ENCODE measurements at regions not wholly inside any gene's neighbourhood (a gene's known extent, or its start where the extent isn't known, plus 50 kb on each side); places are given as distances from the start of the nearest gene placed in this dataset.

- Histone ChIP-seq H2AFZ (ENCODE audit: control insufficient read depth, low read depth, low read length) (no peak overlapping the region), H4K20me1 (ENCODE audit: control insufficient read depth, insufficient read depth) (no peaks in the 10 kb centered on the region), H3K27me3 (replicated peaks in 1 of 2; ENCODE audit: control insufficient read depth in 2 of 2, insufficient read depth in 2 of 2, low read length in 1 of 2) (no peaks in the 10 kb centered on the region), H3K79me2 (ENCODE audit: control insufficient read depth, insufficient read depth, low read length) (no peaks in the 10 kb centered on the region), H3K9ac (ENCODE audit: control insufficient read depth, insufficient read depth, low read length) (no peak overlapping the region), H3K4me1 (ENCODE audit: control insufficient read depth, insufficient read depth, low read length) (no peaks in the 10 kb centered on the region), H3K27ac (ENCODE audit: control insufficient read depth, insufficient read depth) (no peak overlapping the region), H3K36me3 (ENCODE audit: control insufficient read depth in 2 of 2, insufficient read depth in 2 of 2, low read length in 1 of 2) (no peaks in the 10 kb centered on the region), H3K9me3 (replicated peaks; ENCODE audit: control insufficient read depth, insufficient read depth, low read length) (peaks cover 5% of the 10 kb centered on the region), H3K4me2 (ENCODE audit: control insufficient read depth, insufficient read depth) (no peak overlapping the region), H3K4me3 (no peak overlapping the region)
- ChIA-PET RAD21 (ENCODE audit: unreplicated experiment) (no interaction called here), CTCF (interaction anchor here (1.0 kb wide), 1 partner anchor 165 kb away, joined by 3 read pairs; no protein-coding TSS in a partner anchor), POLR2A (no interaction called here), SMC1A (ENCODE audit: uncharacterized antibody, unreplicated experiment) (no interaction called here)
- 28% methylated on average over 5 of the region's 5 CpGs for WGBS (ENCODE audit: insufficient coverage, insufficient replicate concordance, low lambda C conversion rate, missing lambda C conversion rate)
- TF ChIP-seq SPI1 (IDR thresholded peaks at IDR 0.05; ENCODE audit: borderline replicate concordance, insufficient read depth, low read depth, low read length) (peak; percentile 57; the same call in 1 of the 2 replicates), SIX5 (IDR thresholded peaks at IDR 0.05; ENCODE audit: low read depth, low read length, severe bottlenecking) (no peak)
- ATAC-seq = no peak
- no TSS peak for BruUV-seq (replicated peaks)
- no peak for FAIRE-seq
- DNase-seq (ENCODE audit: low read depth, low spot score) = no peak
- in situ Hi-C loops (cut with MboI) = no loop called here
- intact Hi-C loops (cut with micrococcal nuclease; ENCODE audit: unreplicated experiment) = no loop called here
Observed at GRCh38 chr2:41922177-41922576, 125.6 kb upstream of the PKDCC start.

- in situ Hi-C loops (cut with MboI) (no loop called here), intact Hi-C loops (cut with micrococcal nuclease; ENCODE audit: unreplicated experiment) (no loop called here)
- ChIA-PET RAD21 (ENCODE audit: unreplicated experiment) (no interaction called here), SMC1A (ENCODE audit: uncharacterized antibody, unreplicated experiment) (no interaction called here), POLR2A (no interaction called here), CTCF (no interaction called here)
- Histone ChIP-seq H3K9me3 (replicated peaks; ENCODE audit: control insufficient read depth, insufficient read depth, low read length) (peaks cover 5% of the 10 kb centered on the region), H3K36me3 (ENCODE audit: control insufficient read depth in 2 of 2, insufficient read depth in 2 of 2, low read length in 1 of 2) (no peaks in the 10 kb centered on the region), H3K27me3 (replicated peaks in 1 of 2; ENCODE audit: control insufficient read depth in 2 of 2, insufficient read depth in 2 of 2, low read length in 1 of 2) (no peaks in the 10 kb centered on the region), H3K4me1 (ENCODE audit: control insufficient read depth, insufficient read depth, low read length) (no peaks in the 10 kb centered on the region), H3K9ac (ENCODE audit: control insufficient read depth, insufficient read depth, low read length) (no peak overlapping the region), H3K79me2 (ENCODE audit: control insufficient read depth, insufficient read depth, low read length) (no peaks in the 10 kb centered on the region), H4K20me1 (ENCODE audit: control insufficient read depth, insufficient read depth) (no peaks in the 10 kb centered on the region), H2AFZ (ENCODE audit: control insufficient read depth, low read depth, low read length) (no peak overlapping the region), H3K4me2 (ENCODE audit: control insufficient read depth, insufficient read depth) (no peak overlapping the region), H3K27ac (ENCODE audit: control insufficient read depth, insufficient read depth) (no peak overlapping the region), H3K4me3 (no peak overlapping the region)
- 55% methylated on average over 9 of the region's 9 CpGs for WGBS (ENCODE audit: insufficient coverage, insufficient replicate concordance, low lambda C conversion rate, missing lambda C conversion rate)
- no peak for ATAC-seq
- no peak for FAIRE-seq
- no peak for TF ChIP-seq E4F1 (IDR thresholded peaks at IDR 0.05; ENCODE audit: borderline replicate concordance, partially characterized antibody)
- no peak for TF ChIP-seq EP300 (IDR thresholded peaks at IDR 0.05; ENCODE audit: borderline replicate concordance in 1 of 2, control insufficient read depth in 1 of 2, low read depth in 2 of 2, low read length in 2 of 2)
- no peak for TF ChIP-seq IKZF1 (conservative IDR thresholded peaks at IDR 0.05)
- no peak for DNase-seq (ENCODE audit: low read depth, low spot score)
- BruUV-seq (replicated peaks) = no TSS peak
Observed at GRCh38 chr2:41923156-41923786, 124.5 kb upstream of the PKDCC start.

Measured in GM12878 (cell line).